OCI-LY7 (cell line): ENCODE measurements at regions not wholly inside any gene's neighbourhood (a gene's known extent, or its start where the extent isn't known, plus 50 kb on each side); places are given as distances from the start of the nearest gene placed in this dataset.
A peak's percentile ranks its signal among the peaks of the same experiment; 100 is the strongest.

Source experiments
- BruUV-seq: library from RNA; stranded (reverse); fragments of 400-500 nt; replicated peaks from 2 replicates; lab custom pipeline; 2021; lab: Mats Ljungman, UMichigan
- CTCF ChIA-PET: fragments of 300-600 bp; sonication (Branson Sonifier 250); formaldehyde crosslinking; loops from one replicate; lab custom pipeline; 2022; ENCODE audit warnings: antibody characterized with exemption; ENCODE audit not compliant: unreplicated experiment; lab: Charles Lee
- POLR2A ChIA-PET: fragments of 300-600 bp; sonication (Branson Sonifier 250); formaldehyde crosslinking; loops from one replicate; lab custom pipeline; 2022; ENCODE audit warnings: antibody characterized with exemption; lab: Charles Lee
- DNase-seq: peaks from one replicate; pipeline ENCODE4 v3.0.0-alpha.2; 2015; ENCODE audit warnings: low spot score
- H2AFZ ChIP-seq: fragments of 200-600 bp; sonication (generic), shearing (Covaris generic); 2 replicates; pipeline ENCODE4 v1.6.1; 2014; ENCODE audit warnings: mild to moderate bottlenecking, antibody characterized with exemption, low read length, moderate library complexity
- H3K27ac ChIP-seq: fragments of 200-600 bp; sonication (generic); 2 replicates; pipeline ENCODE4 v1.5.1; 2014; ENCODE audit warnings: mixed run types, low read depth, mild to moderate bottlenecking, moderate library complexity, low read length, inconsistent platforms; ENCODE audit not compliant: poor library complexity, severe bottlenecking
- H3K36me3 ChIP-seq: fragments of 200-600 bp; sonication (generic); 2 replicates; pipeline ENCODE4 v1.6.1; 2014; ENCODE audit warnings: mild to moderate bottlenecking, antibody characterized with exemption, low read length, moderate library complexity, mixed read lengths; ENCODE audit not compliant: insufficient read depth
- H3K4me1 ChIP-seq: fragments of 200-600 bp; sonication (generic); 2 replicates; pipeline ENCODE4 v1.5.1; 2014; ENCODE audit warnings: mild to moderate bottlenecking, low read length; ENCODE audit not compliant: insufficient read depth, poor library complexity, severe bottlenecking
- H3K4me2 ChIP-seq: fragments of 200-600 bp; sonication (generic); 2 replicates; pipeline ENCODE4 v1.6.1; 2014; ENCODE audit warnings: mild to moderate bottlenecking, low read length
- H3K4me3 ChIP-seq: fragments of 200-600 bp; sonication (generic); 2 replicates; pipeline ENCODE4 v1.5.1; 2014; ENCODE audit warnings: mild to moderate bottlenecking, low read depth, low read length; ENCODE audit not compliant: poor library complexity, severe bottlenecking
- H3K79me2 ChIP-seq: fragments of 200-600 bp; sonication (generic); 2 replicates; pipeline ENCODE4 v1.6.1; 2016; ENCODE audit warnings: low read depth, mild to moderate bottlenecking, low read length, moderate library complexity, mixed read lengths; ENCODE audit not compliant: insufficient read depth
- H3K9me2 ChIP-seq: fragments of 200-600 bp; sonication (generic); 2 replicates; pipeline ENCODE4 v1.6.1; 2016; ENCODE audit warnings: mild to moderate bottlenecking, low read length, mixed read lengths; ENCODE audit not compliant: insufficient read depth
- H3K9me3 ChIP-seq: fragments of 200-600 bp; sonication (generic); 2 replicates; pipeline ENCODE4 v1.6.1; 2014; ENCODE audit warnings: mild to moderate bottlenecking, mixed run types, low read length, mixed read lengths
- H4K20me1 ChIP-seq: fragments of 200-600 bp; sonication (generic); 2 replicates; pipeline ENCODE4 v1.6.1; 2014; ENCODE audit warnings: mild to moderate bottlenecking, antibody characterized with exemption, low read length, moderate library complexity, mixed read lengths; ENCODE audit not compliant: insufficient read depth
- CTCF ChIP-seq: fragments of 200-600 bp; sonication (generic); conservative IDR thresholded peaks from 2 replicates; pipeline ENCODE4 v1.5.1; 2014; ENCODE audit warnings: mild to moderate bottlenecking, antibody characterized with exemption, low read length, moderate library complexity, mixed read lengths
- EZH2phosphoT487 ChIP-seq: fragments of 200-600 bp; sonication (generic); IDR thresholded peaks from 2 replicates; pipeline ENCODE4 v1.6.1; 2018; ENCODE audit warnings: low read depth, borderline replicate concordance, mild to moderate bottlenecking, mixed run types, antibody characterized with exemption, low read length, moderate library complexity, mixed read lengths
- intact Hi-C: fragments of 100-400 bp; cut with micrococcal nuclease; formaldehyde crosslinking; loops from one replicate; pipeline ENCODE4 v1.10.0; 2022; ENCODE audit not compliant: unreplicated experiment

- BruUV-seq: no TSS peak
- H3K4me3 ChIP-seq: no peak overlapping the region
- H3K36me3 ChIP-seq: no peaks in the 10 kb centered on the region
- TF ChIP-seq CTCF (peak; percentile 48; the same call in 1 of the 2 replicates), EZH2phosphoT487 (no peak)
- no peak overlapping the region for H3K27ac ChIP-seq
- H2AFZ ChIP-seq: no peak overlapping the region
- H3K4me1 ChIP-seq: no peaks in the 10 kb centered on the region
- DNase-seq: peak; percentile 1
- no peaks in the 10 kb centered on the region for H3K9me3 ChIP-seq
- H3K9me2 ChIP-seq: no peaks in the 10 kb centered on the region
- intact Hi-C loops: no loop called here
- ChIA-PET POLR2A (interaction anchor here (0.6 kb wide), 1 partner anchor 1535 kb away, joined by 3 read pairs; no protein-coding TSS in a partner anchor), CTCF (no interaction called here)
- no peaks in the 10 kb centered on the region for H4K20me1 ChIP-seq
- H3K79me2 ChIP-seq: no peaks in the 10 kb centered on the region
- no peak overlapping the region for H3K4me2 ChIP-seq
Measured at GRCh38 chr13:74883834-74884233, 598.1 kb downstream of the TBC1D4 start.

- Histone ChIP-seq H3K9me2 (no peaks in the 10 kb centered on the region), H2AFZ (no peak overlapping the region), H3K4me2 (no peak overlapping the region), H3K9me3 (no peaks in the 10 kb centered on the region), H3K4me3 (no peak overlapping the region), H3K79me2 (no peaks in the 10 kb centered on the region), H3K4me1 (no peaks in the 10 kb centered on the region), H3K36me3 (no peaks in the 10 kb centered on the region), H3K27ac (no peak overlapping the region), H4K20me1 (no peaks in the 10 kb centered on the region)
- intact Hi-C loops: no loop called here
- ChIA-PET CTCF (no interaction called here), POLR2A (no interaction called here)
- no peak for DNase-seq
- TF ChIP-seq CTCF (no peak), EZH2phosphoT487 (no peak)
- BruUV-seq: no TSS peak
Measured at GRCh38 chr13:74871369-74872070, 610.4 kb downstream of the TBC1D4 start.

- ChIA-PET CTCF (no interaction called here), POLR2A (no interaction called here)
- BruUV-seq: no TSS peak
- Histone ChIP-seq H3K27ac (no peak overlapping the region), H2AFZ (no peak overlapping the region), H3K4me1 (no peaks in the 10 kb centered on the region), H3K9me2 (no peaks in the 10 kb centered on the region), H3K4me2 (no peak overlapping the region), H4K20me1 (no peaks in the 10 kb centered on the region), H3K4me3 (no peak overlapping the region), H3K36me3 (no peaks in the 10 kb centered on the region), H3K79me2 (no peaks in the 10 kb centered on the region), H3K9me3 (no peaks in the 10 kb centered on the region)
- no peak for DNase-seq
- intact Hi-C loops: no loop called here
- TF ChIP-seq EZH2phosphoT487 (no peak), CTCF (no peak)
Measured at GRCh38 chr13:74870865-74871264, 611.1 kb downstream of the TBC1D4 start.
